Chondrocyte (in vitro differentiated cells): ENCODE measurements at regions not wholly inside any gene's neighbourhood (a gene's known extent, or its start where the extent isn't known, plus 50 kb on each side); places are given as distances from the start of the nearest gene placed in this dataset.

Source experiments
- DNase-seq: peaks from one replicate; pipeline ENCODE4 v3.0.0; 2021; ENCODE audit warnings: mixed read lengths, low spot score
- H3K27ac Mint-ChIP-seq: one replicate; pipeline ENCODE4 v1.8.0; 2021; ENCODE audit warnings: mild to moderate bottlenecking, moderate library complexity, mixed read lengths; ENCODE audit not compliant: unreplicated experiment
- H3K27me3 Mint-ChIP-seq: 2 replicates; pipeline ENCODE4 v1.8.0; 2021; ENCODE audit warnings: low read depth, mixed read lengths
- H3K36me3 Mint-ChIP-seq: 2 replicates; pipeline ENCODE4 v1.8.0; 2021; ENCODE audit warnings: low read depth, mixed read lengths
- H3K4me1 Mint-ChIP-seq: 2 replicates; pipeline ENCODE4 v1.8.0; 2021; ENCODE audit warnings: low read depth, mild to moderate bottlenecking, mixed read lengths
- H3K4me3 Mint-ChIP-seq: one replicate; pipeline ENCODE4 v1.8.0; 2021; ENCODE audit warnings: mild to moderate bottlenecking, moderate library complexity, mixed read lengths; ENCODE audit not compliant: unreplicated experiment
- H3K9me3 Mint-ChIP-seq: 2 replicates; pipeline ENCODE4 v1.8.0; 2021; ENCODE audit warnings: low read depth, mixed read lengths
- CTCF ChIP-seq: fragments of 200-600 bp; sonication (generic); IDR thresholded peaks from 2 replicates; pipeline ENCODE4 v1.5.0; 2021; ENCODE audit warnings: antibody characterized with exemption, mild to moderate bottlenecking, moderate library complexity

- Mint-ChIP-seq H3K27ac (no peak overlapping the region), H3K9me3 (peaks cover 23% of the 10 kb centered on the region), H3K4me1 (no peaks in the 10 kb centered on the region), H3K36me3 (no peaks in the 10 kb centered on the region), H3K4me3 (no peak overlapping the region), H3K27me3 (no peaks in the 10 kb centered on the region)
- TF ChIP-seq CTCF: no peak
- no peak for DNase-seq
Observed at GRCh38 chr1:5645135-5645399, 347.2 kb downstream of the NPHP4 start.

- no peaks in the 10 kb centered on the region for H3K27me3 Mint-ChIP-seq
- H3K9me3 Mint-ChIP-seq: peaks cover 23% of the 10 kb centered on the region
- no peak for TF ChIP-seq CTCF
Observed at GRCh38 chr1:5644281-5645134, 347.7 kb downstream of the NPHP4 start.

DNA sequence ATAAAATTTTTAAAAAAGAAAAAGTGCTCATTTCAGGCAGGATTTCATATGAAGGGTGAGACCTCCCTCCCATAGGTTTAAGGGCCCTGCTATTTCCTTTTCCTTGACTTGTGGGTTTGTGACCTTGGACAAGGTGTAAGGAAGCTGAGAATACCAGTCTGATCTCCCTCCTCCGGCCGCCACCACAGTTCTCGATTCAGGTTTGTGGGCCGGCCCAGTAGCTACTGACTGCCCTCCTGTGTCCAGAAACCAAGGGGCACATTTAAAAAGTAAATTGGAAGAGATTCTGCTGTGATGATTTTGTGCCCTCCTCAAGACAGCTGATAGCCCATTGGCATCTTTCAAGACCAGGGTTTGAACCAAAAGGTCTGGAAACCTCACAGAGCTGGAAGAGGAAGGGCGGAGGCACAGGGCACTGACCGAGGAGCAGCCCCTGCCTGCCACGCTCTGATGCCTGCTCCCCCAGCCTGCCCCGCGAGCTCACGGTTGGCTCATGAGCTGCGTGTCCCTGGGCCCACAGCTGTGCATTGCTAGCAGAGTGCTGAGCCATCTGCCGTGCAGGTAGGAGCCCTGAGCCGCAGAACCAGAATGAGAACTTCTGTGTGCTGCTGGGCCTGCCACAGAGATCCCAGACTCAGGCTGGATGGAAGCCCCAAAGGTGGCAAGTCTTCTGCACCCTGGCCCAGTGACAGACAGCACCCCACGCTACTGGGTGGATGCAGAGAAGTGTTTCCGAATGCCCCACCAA is 348.7 kb downstream of the NPHP4 start:
- Mint-ChIP-seq H3K36me3 (no peaks in the 10 kb centered on the region), H3K9me3 (peaks cover 23% of the 10 kb centered on the region), H3K4me3 (no peak overlapping the region), H3K27ac (no peak overlapping the region), H3K27me3 (no peaks in the 10 kb centered on the region), H3K4me1 (no peaks in the 10 kb centered on the region)
- TF ChIP-seq CTCF: no peak
- DNase-seq: no peak

More at GRCh38 chr1:5644281-5645134, 347.7 kb downstream of the NPHP4 start:
- Mint-ChIP-seq H3K4me1 (no peaks in the 10 kb centered on the region), H3K27ac (no peak overlapping the region), H3K36me3 (no peaks in the 10 kb centered on the region), H3K4me3 (no peak overlapping the region)
- DNase-seq: no peak

DNA sequence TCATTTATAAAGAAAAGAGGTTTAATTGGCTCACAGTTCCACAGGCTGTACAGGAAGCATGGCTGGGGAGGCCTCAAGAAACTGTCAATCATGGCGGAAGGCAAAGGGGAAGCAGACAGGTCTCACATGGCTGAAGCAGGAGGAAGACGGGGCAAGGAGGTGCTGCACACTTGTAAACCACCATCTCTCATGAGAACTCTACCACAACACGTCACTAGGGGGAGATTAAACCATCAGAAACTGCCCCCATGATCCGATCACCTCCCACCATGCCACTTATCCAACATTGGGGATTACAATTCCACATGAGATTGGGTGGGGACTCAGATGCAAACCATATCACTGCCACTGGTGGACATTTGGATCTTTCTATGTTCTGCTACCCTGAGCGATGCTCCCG is 351.4 kb downstream of the NPHP4 start:
- Mint-ChIP-seq H3K4me1 (no peaks in the 10 kb centered on the region), H3K27ac (no peak overlapping the region), H3K9me3 (peaks cover 18% of the 10 kb centered on the region), H3K4me3 (no peak overlapping the region), H3K27me3 (no peaks in the 10 kb centered on the region), H3K36me3 (no peaks in the 10 kb centered on the region)
- no peak for DNase-seq
- no peak for TF ChIP-seq CTCF

GRCh38 chr1:5639106-5639722 is 353.0 kb downstream of the NPHP4 start:
- no peak overlapping the region for H3K27ac Mint-ChIP-seq
- TF ChIP-seq CTCF: no peak
- DNase-seq: no peak

More at GRCh38 chr1:5639106-5639722, 353.0 kb downstream of the NPHP4 start:
- H3K36me3 Mint-ChIP-seq: no peaks in the 10 kb centered on the region
- no peak overlapping the region for H3K4me3 Mint-ChIP-seq
- H3K27me3 Mint-ChIP-seq: no peaks in the 10 kb centered on the region
- peaks cover 14% of the 10 kb centered on the region for H3K9me3 Mint-ChIP-seq
- no peaks in the 10 kb centered on the region for H3K4me1 Mint-ChIP-seq
